ENCODE measurements at regions not wholly inside any gene's neighbourhood (a gene's known extent, or its start where the extent isn't known, plus 50 kb on each side); places are given as distances from the start of the nearest gene placed in this dataset.

GRCh38 chr11:94673951-94674491 is 94.1 kb upstream of the AMOTL1 start:
- Histone ChIP-seq H3K9ac (ENCODE audit: low read length in 3 of 3) (no peak overlapping the region), H3K9me3 (ENCODE audit: control insufficient read depth in 2 of 3, insufficient read depth in 1 of 3, low read length in 3 of 3) (no peaks in the 10 kb centered on the region), H3K4me3 (ENCODE audit: low read length in 3 of 3) (no peak overlapping the region), H3K4me1 (ENCODE audit: control insufficient read depth in 2 of 3, insufficient read depth in 2 of 3, low read depth in 1 of 3, low read length in 3 of 3) (peaks cover 0 to 4% (median 0%) of the 10 kb centered on the region in 3 donors), H3K27ac (ENCODE audit: low read depth in 2 of 2, low read length in 2 of 2) (no peak overlapping the region), H3K27me3 (ENCODE audit: control insufficient read depth, insufficient read depth, low read length) (no peaks in the 10 kb centered on the region), H3K36me3 (ENCODE audit: control insufficient read depth in 2 of 3, insufficient read depth in 3 of 3, low read length in 3 of 3) (no peaks in the 10 kb centered on the region)
- TF ChIP-seq, protein P1, sequence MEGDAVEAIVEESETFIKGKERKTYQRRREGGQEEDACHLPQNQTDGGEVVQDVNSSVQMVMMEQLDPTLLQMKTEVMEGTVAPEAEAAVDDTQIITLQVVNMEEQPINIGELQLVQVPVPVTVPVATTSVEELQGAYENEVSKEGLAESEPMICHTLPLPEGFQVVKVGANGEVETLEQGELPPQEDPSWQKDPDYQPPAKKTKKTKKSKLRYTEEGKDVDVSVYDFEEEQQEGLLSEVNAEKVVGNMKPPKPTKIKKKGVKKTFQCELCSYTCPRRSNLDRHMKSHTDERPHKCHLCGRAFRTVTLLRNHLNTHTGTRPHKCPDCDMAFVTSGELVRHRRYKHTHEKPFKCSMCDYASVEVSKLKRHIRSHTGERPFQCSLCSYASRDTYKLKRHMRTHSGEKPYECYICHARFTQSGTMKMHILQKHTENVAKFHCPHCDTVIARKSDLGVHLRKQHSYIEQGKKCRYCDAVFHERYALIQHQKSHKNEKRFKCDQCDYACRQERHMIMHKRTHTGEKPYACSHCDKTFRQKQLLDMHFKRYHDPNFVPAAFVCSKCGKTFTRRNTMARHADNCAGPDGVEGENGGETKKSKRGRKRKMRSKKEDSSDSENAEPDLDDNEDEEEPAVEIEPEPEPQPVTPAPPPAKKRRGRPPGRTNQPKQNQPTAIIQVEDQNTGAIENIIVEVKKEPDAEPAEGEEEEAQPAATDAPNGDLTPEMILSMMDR (IDR thresholded peaks at IDR 0.05; ENCODE audit: borderline replicate concordance, extremely low read depth, insufficient read depth) = no peak
- intact Hi-C loops (cut with DNase I) = no loop called here
- DNase-seq (peak in 1 of 5 donors; percentile 53), FAIRE-seq (no peak)

DNA sequence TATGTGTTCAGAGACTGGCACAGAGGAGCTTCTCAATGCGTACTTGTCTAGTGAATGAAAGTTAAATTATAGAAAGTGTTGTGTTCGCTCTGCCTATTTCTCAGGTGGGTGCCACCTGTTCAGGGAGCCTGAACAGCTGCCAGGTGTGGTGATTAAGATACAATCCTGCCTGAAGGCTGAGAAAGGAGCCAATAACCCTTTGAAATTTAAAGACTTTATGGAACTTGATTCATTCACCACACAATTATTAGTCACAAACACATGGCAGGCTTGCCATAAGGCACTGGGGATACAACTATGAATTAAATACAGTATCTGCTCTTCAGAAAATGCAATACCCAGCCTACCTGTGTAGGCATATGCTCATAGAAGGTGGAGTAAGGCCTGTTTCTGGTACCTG is 92.9 kb upstream of the AMOTL1 start:
- DNase-seq (no peak), FAIRE-seq (no peak)
- no peaks in the 10 kb centered on the region for H3K9me3 ChIP-seq (ENCODE audit: control insufficient read depth in 2 of 3, insufficient read depth in 1 of 3, low read length in 3 of 3)
- H3K36me3 ChIP-seq (ENCODE audit: control insufficient read depth in 2 of 3, insufficient read depth in 3 of 3, low read length in 3 of 3) = no peaks in the 10 kb centered on the region
- TF ChIP-seq, protein P1 (IDR thresholded peaks at IDR 0.05; ENCODE audit: borderline replicate concordance, extremely low read depth, insufficient read depth) = no peak
- H3K4me1 ChIP-seq (ENCODE audit: control insufficient read depth in 2 of 3, insufficient read depth in 2 of 3, low read depth in 1 of 3, low read length in 3 of 3) = peaks cover 0 to 4% (median 0%) of the 10 kb centered on the region in 3 donors
- H3K4me3 ChIP-seq (ENCODE audit: low read length in 3 of 3) = no peak overlapping the region
- no peak overlapping the region for H3K9ac ChIP-seq (ENCODE audit: low read length in 3 of 3)
- intact Hi-C loops (cut with DNase I) = no loop called here
- no peaks in the 10 kb centered on the region for H3K27me3 ChIP-seq (ENCODE audit: control insufficient read depth, insufficient read depth, low read length)
- H3K27ac ChIP-seq (ENCODE audit: low read depth in 2 of 2, low read length in 2 of 2) = no peak overlapping the region

DNA sequence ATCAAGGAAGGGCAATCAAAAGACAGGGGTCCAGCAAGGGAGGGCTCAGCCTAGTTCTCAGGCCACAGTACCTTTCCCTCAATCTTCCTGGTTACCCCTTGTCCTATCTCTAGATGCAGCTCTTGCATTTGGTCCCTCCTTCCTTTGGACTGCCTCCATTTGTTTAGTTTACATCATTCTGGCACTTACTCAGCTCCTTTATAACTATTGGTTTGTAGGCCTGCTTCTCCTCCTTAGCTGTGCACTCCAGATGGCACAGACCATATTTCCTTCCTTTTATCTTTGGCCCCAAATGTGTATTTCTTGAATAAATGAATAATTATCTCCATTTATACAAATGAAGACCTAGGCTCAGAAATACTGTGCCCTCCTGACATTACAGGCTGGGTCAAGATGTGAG is 92.3 kb upstream of the AMOTL1 start:
- H3K4me3 ChIP-seq (ENCODE audit: low read length in 3 of 3) = no peak overlapping the region
- no peak overlapping the region for H3K9ac ChIP-seq (ENCODE audit: low read length in 3 of 3)
- H3K4me1 ChIP-seq (ENCODE audit: control insufficient read depth in 2 of 3, insufficient read depth in 2 of 3, low read depth in 1 of 3, low read length in 3 of 3) = peaks cover 0 to 4% (median 0%) of the 10 kb centered on the region in 3 donors
- no peak for DNase-seq
- no peak for FAIRE-seq
- no peaks in the 10 kb centered on the region for H3K27me3 ChIP-seq (ENCODE audit: control insufficient read depth, insufficient read depth, low read length)
- no peak overlapping the region for H3K27ac ChIP-seq (ENCODE audit: low read depth in 2 of 2, low read length in 2 of 2)
- H3K9me3 ChIP-seq (ENCODE audit: control insufficient read depth in 2 of 3, insufficient read depth in 1 of 3, low read length in 3 of 3) = no peaks in the 10 kb centered on the region
- H3K36me3 ChIP-seq (ENCODE audit: control insufficient read depth in 2 of 3, insufficient read depth in 3 of 3, low read length in 3 of 3) = no peaks in the 10 kb centered on the region
- intact Hi-C loops (cut with DNase I) = no loop called here
- TF ChIP-seq, protein P1 (IDR thresholded peaks at IDR 0.05; ENCODE audit: borderline replicate concordance, extremely low read depth, insufficient read depth) = no peak

GRCh38 chr11:94676814-94677213 is 91.3 kb upstream of the AMOTL1 start:
- H3K4me1 ChIP-seq (ENCODE audit: control insufficient read depth in 2 of 3, insufficient read depth in 2 of 3, low read depth in 1 of 3, low read length in 3 of 3) = peaks cover 0 to 4% (median 0%) of the 10 kb centered on the region in 3 donors

More at GRCh38 chr11:94676814-94677213, 91.3 kb upstream of the AMOTL1 start:
- no peak overlapping the region for H3K27ac ChIP-seq (ENCODE audit: low read depth in 2 of 2, low read length in 2 of 2)
- H3K36me3 ChIP-seq (ENCODE audit: control insufficient read depth in 2 of 3, insufficient read depth in 3 of 3, low read length in 3 of 3) = no peaks in the 10 kb centered on the region
- no peak overlapping the region for H3K4me3 ChIP-seq (ENCODE audit: low read length in 3 of 3)
- intact Hi-C loops (cut with DNase I) = no loop called here
- DNase-seq (no peak), FAIRE-seq (no peak)
- TF ChIP-seq, protein P1 (IDR thresholded peaks at IDR 0.05; ENCODE audit: borderline replicate concordance, extremely low read depth, insufficient read depth) = no peak
- H3K9ac ChIP-seq (ENCODE audit: low read length in 3 of 3) = no peak overlapping the region
- no peaks in the 10 kb centered on the region for H3K27me3 ChIP-seq (ENCODE audit: control insufficient read depth, insufficient read depth, low read length)
- no peaks in the 10 kb centered on the region for H3K9me3 ChIP-seq (ENCODE audit: control insufficient read depth in 2 of 3, insufficient read depth in 1 of 3, low read length in 3 of 3)

Measured in kidney (tissue), 13 donors.